ENCODE measurements at regions not wholly inside any gene's neighbourhood (a gene's known extent, or its start where the extent isn't known, plus 50 kb on each side); places are given as distances from the start of the nearest gene placed in this dataset.
"Not testable (repeated sequence)": the region's sequence is repeated elsewhere in the genome, so short reads cannot be mapped to it uniquely, and the experiment has no call there.

DNA sequence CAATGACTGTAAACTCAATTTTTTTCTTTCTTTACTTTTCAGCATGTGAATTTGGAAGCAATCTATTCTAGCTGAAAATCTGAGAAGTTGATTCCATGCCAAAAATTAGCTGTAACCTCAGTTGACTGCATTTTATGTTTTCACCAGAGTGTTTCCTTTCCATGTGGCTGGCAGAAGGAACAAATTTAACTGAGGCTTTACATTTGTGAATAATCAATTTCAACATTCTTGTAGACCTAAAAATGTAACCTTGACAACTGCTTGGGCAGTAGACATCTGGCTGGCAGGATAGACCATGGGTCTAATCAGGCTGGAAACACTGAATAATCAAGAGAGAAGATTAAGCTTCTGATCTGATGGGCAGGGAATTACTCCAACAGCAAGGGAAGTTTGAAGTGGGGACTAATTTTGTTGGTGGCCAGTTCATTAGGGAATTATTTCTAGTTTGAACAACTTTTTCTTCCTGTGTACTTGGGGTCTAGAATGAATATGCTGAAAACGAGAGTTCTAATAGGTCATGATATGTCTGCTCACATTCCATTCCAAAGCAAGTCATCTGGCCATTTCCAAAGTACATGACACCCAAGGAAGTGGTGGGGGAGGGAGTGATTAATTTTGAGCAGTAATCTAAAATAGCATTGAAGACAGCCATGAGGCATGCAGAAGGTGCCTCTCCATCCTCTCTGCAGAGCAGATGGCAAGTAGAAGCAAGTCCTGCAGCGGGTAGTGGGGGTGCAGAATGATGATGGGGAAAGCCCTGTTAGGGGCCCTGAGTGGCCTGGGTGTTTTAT, 68.2 kb downstream of the ATP23 start:
- TF ChIP-seq SPI1 (IDR thresholded peaks at IDR 0.05; ENCODE audit: low read depth, low read length) (no peak), PAX5 (IDR thresholded peaks at IDR 0.05; ENCODE audit: insufficient read depth, low read length, severe bottlenecking) (no peak), POLR2AphosphoS5 (IDR thresholded peaks at IDR 0.05; ENCODE audit: low read depth, low read length) (no peak), POLR2A (IDR thresholded peaks at IDR 0.05; ENCODE audit: low read depth, low read length) (no peak), POU2F2 (IDR thresholded peaks at IDR 0.05; ENCODE audit: low read depth, low read length) (no peak), TAF1 (IDR thresholded peaks at IDR 0.05; ENCODE audit: low read depth, low read length) (no peak)
- no peak for FAIRE-seq
- no peak for DNase-seq (ENCODE audit: insufficient read length, low spot score)

DNA sequence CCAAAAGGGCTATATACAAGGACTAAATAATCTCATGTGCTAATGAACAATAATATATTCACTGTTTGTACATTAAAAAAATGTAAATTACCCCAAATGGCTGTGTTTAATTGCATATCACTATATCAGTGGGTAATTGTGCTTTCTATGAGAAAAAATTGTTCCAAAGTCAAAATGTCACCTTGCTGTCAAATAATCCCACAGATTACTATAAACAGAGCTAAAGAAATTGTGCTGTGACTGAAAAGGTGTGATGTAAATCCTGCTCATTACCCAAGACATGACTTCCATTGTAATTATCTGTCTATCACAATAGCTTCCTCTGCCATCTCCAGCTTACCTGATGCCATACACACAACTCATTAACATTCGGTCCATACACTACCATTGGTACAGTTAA, 70.3 kb downstream of the ATP23 start:
- DNase-seq (ENCODE audit: insufficient read length, low spot score) (no peak), FAIRE-seq (no peak)
- TF ChIP-seq TAF1 (IDR thresholded peaks at IDR 0.05; ENCODE audit: low read depth, low read length) (no peak), POLR2A (IDR thresholded peaks at IDR 0.05; ENCODE audit: low read depth, low read length) (no peak), POU2F2 (IDR thresholded peaks at IDR 0.05; ENCODE audit: low read depth, low read length) (no peak), POLR2AphosphoS5 (IDR thresholded peaks at IDR 0.05; ENCODE audit: low read depth, low read length) (no peak), PAX5 (IDR thresholded peaks at IDR 0.05; ENCODE audit: insufficient read depth, low read length, severe bottlenecking) (no peak), SPI1 (IDR thresholded peaks at IDR 0.05; ENCODE audit: low read depth, low read length) (no peak)

DNA sequence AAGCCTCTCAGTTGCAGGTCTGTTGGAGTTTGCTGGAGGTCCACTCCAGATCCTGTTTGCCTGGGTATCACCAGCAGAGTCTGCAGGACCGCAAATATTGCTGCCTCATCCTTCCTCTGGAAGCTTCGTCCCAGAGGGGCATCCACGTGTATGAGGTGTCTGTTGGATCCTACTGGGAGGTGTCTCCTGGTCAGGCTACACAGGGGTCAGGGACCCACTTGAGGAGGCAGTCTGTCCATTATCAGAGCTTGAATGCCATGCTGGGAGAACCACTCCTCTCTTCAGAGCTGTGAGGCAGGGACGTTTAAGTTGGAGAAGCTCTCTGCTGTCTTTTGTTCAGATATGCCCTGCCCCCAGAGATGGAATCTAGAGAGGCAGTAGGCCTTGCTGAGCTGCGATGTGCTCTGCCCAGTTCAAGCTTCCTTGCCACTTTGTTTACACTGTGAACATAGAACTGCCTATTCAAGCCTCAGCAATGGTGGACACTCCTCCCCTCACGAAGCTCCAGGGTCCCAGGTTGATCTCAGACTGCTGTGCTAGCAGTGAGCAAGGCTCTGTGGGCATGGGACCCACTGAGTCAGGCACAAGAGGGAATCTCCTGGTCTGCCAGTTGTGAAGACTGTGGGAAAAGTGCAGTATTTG, 81.1 kb downstream of the ATP23 start:
- not testable (repeated sequence) for DNase-seq (ENCODE audit: insufficient read length, low spot score); FAIRE-seq

- TF ChIP-seq POLR2A (IDR thresholded peaks at IDR 0.05; ENCODE audit: low read depth, low read length) (no peak), POLR2AphosphoS5 (IDR thresholded peaks at IDR 0.05; ENCODE audit: low read depth, low read length) (no peak), POU2F2 (IDR thresholded peaks at IDR 0.05; ENCODE audit: low read depth, low read length) (no peak), SPI1 (IDR thresholded peaks at IDR 0.05; ENCODE audit: low read depth, low read length) (no peak), PAX5 (IDR thresholded peaks at IDR 0.05; ENCODE audit: insufficient read depth, low read length, severe bottlenecking) (no peak)
- FAIRE-seq (no peak), DNase-seq (ENCODE audit: insufficient read length, low spot score) (no peak)
Observed at GRCh38 chr12:58025431-58025830, 84.1 kb downstream of the ATP23 start.

DNA sequence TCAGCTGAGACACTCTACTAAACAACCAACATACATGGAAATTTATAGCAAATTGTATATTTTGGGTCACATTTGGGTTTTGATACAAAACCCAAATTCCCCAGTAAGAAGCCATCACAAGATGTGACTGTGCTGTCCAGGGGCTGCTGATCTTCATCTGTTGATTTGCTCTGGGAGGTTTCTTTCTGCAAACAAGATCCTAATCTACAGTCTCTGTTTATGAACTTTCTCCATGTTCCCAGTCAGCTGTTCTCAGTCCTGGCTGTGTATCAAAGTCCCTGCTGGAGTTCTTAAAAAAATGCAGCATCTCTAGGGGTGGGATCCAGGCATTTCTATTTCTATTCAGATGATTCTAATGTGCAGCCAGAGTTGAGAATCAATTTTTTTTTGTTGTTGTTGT, 85.1 kb downstream of the ATP23 start:
- DNase-seq (ENCODE audit: insufficient read length, low spot score) = no peak
- no peak for FAIRE-seq
- TF ChIP-seq SPI1 (IDR thresholded peaks at IDR 0.05; ENCODE audit: low read depth, low read length) (no peak), TAF1 (IDR thresholded peaks at IDR 0.05; ENCODE audit: low read depth, low read length) (no peak), POLR2A (IDR thresholded peaks at IDR 0.05; ENCODE audit: low read depth, low read length) (no peak), POLR2AphosphoS5 (IDR thresholded peaks at IDR 0.05; ENCODE audit: low read depth, low read length) (no peak), POU2F2 (IDR thresholded peaks at IDR 0.05; ENCODE audit: low read depth, low read length) (no peak), PAX5 (IDR thresholded peaks at IDR 0.05; ENCODE audit: insufficient read depth, low read length, severe bottlenecking) (no peak)

DNA sequence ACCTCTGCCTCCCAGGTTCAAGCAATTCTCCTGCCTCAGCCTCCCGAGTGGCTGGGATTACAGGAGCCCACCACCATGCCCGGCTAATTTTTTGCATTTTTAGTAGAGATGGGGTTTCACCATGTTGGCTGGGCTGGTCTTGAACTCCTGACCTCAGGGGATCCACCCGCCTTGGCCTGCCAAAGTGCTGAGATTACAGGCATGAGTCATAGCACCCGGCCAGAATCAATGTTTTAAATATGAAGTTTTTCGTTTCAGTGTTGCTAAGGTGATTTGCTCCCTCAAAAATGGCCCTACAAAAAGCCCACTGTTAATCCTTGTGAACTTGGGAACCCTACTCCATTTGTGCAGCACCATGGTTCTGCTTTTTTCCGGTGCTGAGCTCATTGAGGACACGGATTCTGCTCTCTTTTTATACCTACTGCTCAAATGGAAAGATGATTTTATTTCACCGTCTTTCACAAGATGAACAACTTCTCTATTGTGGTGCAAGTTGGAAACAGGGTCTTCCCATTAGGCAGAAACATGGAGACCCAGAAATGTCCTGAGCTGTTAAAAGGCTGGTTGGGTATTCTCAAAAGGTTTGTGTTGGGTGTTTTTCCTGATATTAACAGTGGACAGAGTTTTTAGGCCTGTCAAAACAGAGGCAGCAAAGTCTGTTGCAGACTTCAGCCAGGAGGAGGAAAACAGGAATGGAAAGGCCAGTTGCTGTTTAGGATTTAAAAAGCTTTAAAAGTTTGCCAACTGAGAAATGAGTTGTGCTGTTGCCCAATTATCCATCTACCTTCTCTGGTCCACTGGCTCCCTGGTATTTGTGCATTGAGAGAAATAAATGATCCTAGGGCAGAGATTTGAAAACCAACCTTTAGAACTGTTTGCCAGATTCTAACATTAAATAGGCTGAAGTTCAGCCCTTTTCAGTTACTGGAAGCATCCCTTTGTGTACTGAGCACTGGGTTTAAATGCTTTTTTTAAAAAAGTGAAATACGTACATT, 85.8 kb downstream of the ATP23 start:
- TF ChIP-seq POLR2A (IDR thresholded peaks at IDR 0.05; ENCODE audit: low read depth, low read length) = no peak
- no peak for FAIRE-seq
- DNase-seq (ENCODE audit: insufficient read length, low spot score) = no peak

GRCh38 chr12:58028294-58028693, 86.9 kb downstream of the ATP23 start:
- no peak for DNase-seq (ENCODE audit: insufficient read length, low spot score)
- no peak for TF ChIP-seq PAX5 (IDR thresholded peaks at IDR 0.05; ENCODE audit: insufficient read depth, low read length, severe bottlenecking)
- TF ChIP-seq POLR2AphosphoS5 (IDR thresholded peaks at IDR 0.05; ENCODE audit: low read depth, low read length) = no peak
- TF ChIP-seq POU2F2 (IDR thresholded peaks at IDR 0.05; ENCODE audit: low read depth, low read length) = no peak
- no peak for TF ChIP-seq TAF1 (IDR thresholded peaks at IDR 0.05; ENCODE audit: low read depth, low read length)
- no peak for TF ChIP-seq POLR2A (IDR thresholded peaks at IDR 0.05; ENCODE audit: low read depth, low read length)
- no peak for TF ChIP-seq SPI1 (IDR thresholded peaks at IDR 0.05; ENCODE audit: low read depth, low read length)
- FAIRE-seq = no peak

- FAIRE-seq = no peak
- DNase-seq (ENCODE audit: insufficient read length, low spot score) = no peak
- TF ChIP-seq POU2F2 (IDR thresholded peaks at IDR 0.05; ENCODE audit: low read depth, low read length) = no peak
Observed at GRCh38 chr12:58029260-58029659, 87.9 kb downstream of the ATP23 start.

- DNase-seq (ENCODE audit: insufficient read length, low spot score) (no peak), FAIRE-seq (no peak)
Observed at GRCh38 chr12:58030566-58031279, 89.4 kb downstream of the ATP23 start.

More at GRCh38 chr12:58030566-58031279, 89.4 kb downstream of the ATP23 start:
- TF ChIP-seq PAX5 (IDR thresholded peaks at IDR 0.05; ENCODE audit: insufficient read depth, low read length, severe bottlenecking) = no peak
- TF ChIP-seq POLR2A (IDR thresholded peaks at IDR 0.05; ENCODE audit: low read depth, low read length) = no peak
- no peak for TF ChIP-seq TAF1 (IDR thresholded peaks at IDR 0.05; ENCODE audit: low read depth, low read length)
- no peak for TF ChIP-seq SPI1 (IDR thresholded peaks at IDR 0.05; ENCODE audit: low read depth, low read length)
- no peak for TF ChIP-seq POU2F2 (IDR thresholded peaks at IDR 0.05; ENCODE audit: low read depth, low read length)
- no peak for TF ChIP-seq POLR2AphosphoS5 (IDR thresholded peaks at IDR 0.05; ENCODE audit: low read depth, low read length)
